MM.1S (cell line): ENCODE measurements at regions not wholly inside any gene's neighbourhood (a gene's known extent, or its start where the extent isn't known, plus 50 kb on each side); places are given as distances from the start of the nearest gene placed in this dataset.
"Not testable (repeated sequence)": the region's sequence is repeated elsewhere in the genome, so short reads cannot be mapped to it uniquely, and the experiment has no call there.

Experiments used
- DNase-seq: peaks from one replicate; pipeline ENCODE4 v3.0.0-alpha.2; 2015
- H2AFZ ChIP-seq: fragments of 300-600 bp; sonication (generic); 2 replicates; pipeline ENCODE4 v1.6.0; 2016; ENCODE audit warnings: antibody characterized with exemption, low read length
- H3F3A ChIP-seq: fragments of 300-600 bp; sonication (generic); 2 replicates; pipeline ENCODE4 v1.6.1; 2016; ENCODE audit warnings: mild to moderate bottlenecking, antibody characterized with exemption, low read length, moderate library complexity, mixed read lengths; ENCODE audit not compliant: insufficient read depth
- H3K27ac ChIP-seq: fragments of 300-600 bp; sonication (generic); 2 replicates; pipeline ENCODE4 v1.5.1; 2016; ENCODE audit warnings: mild to moderate bottlenecking, low read length
- H3K27me3 ChIP-seq: fragments of 300-600 bp; sonication (generic); replicated peaks from 2 replicates; pipeline ENCODE4 v1.6.0; 2016; ENCODE audit warnings: low read length; ENCODE audit not compliant: insufficient read depth
- H3K36me3 ChIP-seq: fragments of 300-600 bp; sonication (generic); replicated peaks from 2 replicates; pipeline ENCODE4 v1.6.1; 2016; ENCODE audit warnings: mild to moderate bottlenecking, low read length, mixed read lengths; ENCODE audit not compliant: insufficient read depth
- H3K4me1 ChIP-seq: fragments of 300-600 bp; sonication (generic); 2 replicates; pipeline ENCODE4 v1.6.1; 2016; ENCODE audit warnings: low read length, mixed read lengths
- H3K4me2 ChIP-seq: fragments of 300-600 bp; sonication (generic); 2 replicates; pipeline ENCODE4 v1.6.0; 2016; ENCODE audit warnings: low read depth, low read length
- H3K4me3 ChIP-seq: fragments of 300-600 bp; sonication (generic); 2 replicates; pipeline ENCODE4 v1.5.1; 2016; ENCODE audit warnings: low read length, mixed read lengths
- H3K79me2 ChIP-seq: fragments of 300-600 bp; sonication (generic); 2 replicates; pipeline ENCODE4 v1.6.1; 2016; ENCODE audit warnings: mixed run types, low read length, mixed read lengths
- H3K9ac ChIP-seq: fragments of 300-600 bp; sonication (generic); 2 replicates; pipeline ENCODE4 v1.6.1; 2016; ENCODE audit warnings: low read length, mixed read lengths
- H3K9me2 ChIP-seq: fragments of 300-600 bp; sonication (generic); replicated peaks from 2 replicates; pipeline ENCODE4 v1.6.1; 2016; ENCODE audit warnings: mild to moderate bottlenecking, low read length, mixed read lengths; ENCODE audit not compliant: insufficient read depth
- H3K9me3 ChIP-seq: fragments of 300-600 bp; sonication (generic); replicated peaks from 2 replicates; pipeline ENCODE4 v1.6.1; 2016; ENCODE audit warnings: mild to moderate bottlenecking, low read length, mixed read lengths; ENCODE audit not compliant: insufficient read depth
- H4K20me1 ChIP-seq: fragments of 300-600 bp; sonication (generic); 2 replicates; pipeline ENCODE4 v1.6.1; 2016; ENCODE audit warnings: mild to moderate bottlenecking, low read length, moderate library complexity, mixed read lengths; ENCODE audit not compliant: insufficient read depth
- CTCF ChIP-seq: fragments of 300-600 bp; sonication (generic); IDR thresholded peaks from 2 replicates; pipeline ENCODE4 v1.5.1; 2016; ENCODE audit warnings: antibody characterized with exemption, low read length, mixed read lengths
- EZH2 ChIP-seq: fragments of 300-600 bp; sonication (generic); optimal IDR thresholded peaks from 2 replicates; pipeline ENCODE3; 2017; ENCODE audit warnings: low read depth, mild to moderate bottlenecking, antibody characterized with exemption, low read length, mixed read lengths
- EZH2phosphoT487 ChIP-seq: fragments of 300-600 bp; sonication (generic); IDR thresholded peaks from 2 replicates; pipeline ENCODE4 v1.6.1; 2018; ENCODE audit warnings: antibody characterized with exemption, low read length

- Histone ChIP-seq H3K4me1 (no peaks in the 10 kb centered on the region), H3K27me3 (no peaks in the 10 kb centered on the region), H3K79me2 (no peaks in the 10 kb centered on the region), H3K4me3 (no peak overlapping the region), H3K9me2 (no peaks in the 10 kb centered on the region), H3F3A (no peaks in the 10 kb centered on the region), H3K9me3 (no peaks in the 10 kb centered on the region), H2AFZ (no peak overlapping the region), H3K9ac (no peak overlapping the region), H3K27ac (no peak overlapping the region), H3K36me3 (no peaks in the 10 kb centered on the region), H4K20me1 (no peaks in the 10 kb centered on the region), H3K4me2 (no peak overlapping the region)
- TF ChIP-seq EZH2phosphoT487 = no peak
- TF ChIP-seq CTCF = no peak
- no peak for TF ChIP-seq EZH2
- no peak for DNase-seq
Observed at GRCh38 chr20:4632876-4633275, 53.4 kb upstream of the PRNP start.

DNA sequence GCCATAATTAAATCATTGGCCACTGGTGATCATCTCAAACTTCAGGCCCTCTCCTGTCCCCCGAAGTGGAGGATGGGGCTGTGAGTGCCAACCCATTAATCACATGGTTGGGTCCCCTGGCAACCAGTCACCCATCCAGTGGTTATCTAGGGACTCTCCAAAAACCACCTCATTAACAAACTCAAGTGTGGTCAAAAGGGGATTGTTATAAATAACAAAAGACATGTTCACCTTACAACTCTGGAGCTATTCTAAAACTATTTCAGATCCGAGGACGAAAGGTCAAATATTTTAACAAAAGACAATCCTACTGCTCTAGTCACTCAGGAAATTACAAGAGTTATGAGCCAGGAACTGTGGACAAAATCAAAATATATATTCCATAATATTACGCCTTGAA is 60.0 kb upstream of the PRNP start:
- no peaks in the 10 kb centered on the region for H3F3A ChIP-seq
- no peak overlapping the region for H3K27ac ChIP-seq
- H3K27me3 ChIP-seq = no peaks in the 10 kb centered on the region
- H3K79me2 ChIP-seq = no peaks in the 10 kb centered on the region
- no peaks in the 10 kb centered on the region for H3K4me1 ChIP-seq
- no peak overlapping the region for H2AFZ ChIP-seq
- no peaks in the 10 kb centered on the region for H3K36me3 ChIP-seq
- DNase-seq = no peak
- no peak overlapping the region for H3K9ac ChIP-seq
- no peak overlapping the region for H3K4me2 ChIP-seq
- no peaks in the 10 kb centered on the region for H4K20me1 ChIP-seq
- H3K4me3 ChIP-seq = no peak overlapping the region
- no peaks in the 10 kb centered on the region for H3K9me2 ChIP-seq
- H3K9me3 ChIP-seq = no peaks in the 10 kb centered on the region
- TF ChIP-seq CTCF (no peak), EZH2phosphoT487 (no peak), EZH2 (no peak)

DNA sequence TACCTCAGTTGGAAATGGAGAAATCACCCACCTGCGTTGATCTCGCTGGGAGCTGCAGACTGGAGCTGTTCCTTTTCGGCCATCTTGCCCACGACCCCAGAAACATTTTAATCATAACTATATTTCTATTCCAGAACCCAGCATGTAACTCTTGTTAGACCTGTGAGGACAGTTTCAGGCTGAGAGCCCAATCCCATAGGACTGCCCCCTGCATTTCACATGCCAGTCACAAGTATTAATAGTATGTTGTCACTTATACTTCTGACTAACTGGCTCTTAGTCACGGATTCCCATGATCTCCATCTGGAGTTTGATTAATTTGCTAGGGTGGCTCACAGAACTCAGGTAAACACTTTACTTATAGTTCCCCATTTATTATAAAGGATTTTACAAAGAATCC is 60.6 kb upstream of the PRNP start:
- no peak for TF ChIP-seq CTCF
- no peak for TF ChIP-seq EZH2phosphoT487
- TF ChIP-seq EZH2 = no peak
- DNase-seq = no peak
- Histone ChIP-seq H3K9me2 (no peaks in the 10 kb centered on the region), H3K27ac (no peak overlapping the region), H3K27me3 (no peaks in the 10 kb centered on the region), H3K36me3 (no peaks in the 10 kb centered on the region), H3K9ac (no peak overlapping the region), H3K79me2 (no peaks in the 10 kb centered on the region), H3K4me1 (no peaks in the 10 kb centered on the region), H2AFZ (no peak overlapping the region), H4K20me1 (no peaks in the 10 kb centered on the region), H3F3A (no peaks in the 10 kb centered on the region), H3K9me3 (no peaks in the 10 kb centered on the region), H3K4me2 (no peak overlapping the region), H3K4me3 (no peak overlapping the region)

- H3K4me1 ChIP-seq, H2AFZ ChIP-seq, H3K9me2 ChIP-seq, H3K36me3 ChIP-seq, H3K27me3 ChIP-seq, H4K20me1 ChIP-seq, H3K9me3 ChIP-seq, H3K4me3 ChIP-seq, H3K4me2 ChIP-seq, DNase-seq, H3K9ac ChIP-seq, H3F3A ChIP-seq, H3K27ac ChIP-seq, H3K79me2 ChIP-seq: not testable (repeated sequence)
Observed at GRCh38 chr20:4624675-4625336, 61.5 kb upstream of the PRNP start.

DNA sequence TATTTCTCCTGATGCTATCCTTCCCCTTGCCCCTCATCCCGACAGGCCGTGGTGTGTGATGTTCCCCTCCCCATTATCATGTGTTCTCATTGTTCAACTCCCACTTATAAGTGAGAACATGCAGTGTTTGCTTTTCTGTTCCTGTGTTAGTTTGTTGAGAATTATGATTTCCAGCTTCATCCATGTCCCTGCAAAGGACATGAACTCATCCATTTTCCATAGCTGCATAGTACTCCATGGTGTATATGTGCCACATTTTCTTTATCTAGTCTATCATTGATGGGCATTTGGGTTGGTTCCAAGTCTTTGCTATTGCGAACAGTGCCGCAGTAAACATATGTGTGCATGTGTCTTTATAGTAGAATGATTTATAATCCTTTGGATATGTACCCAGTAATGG is 67.1 kb upstream of the PRNP start:
- not testable (repeated sequence) for H2AFZ ChIP-seq, H3K27me3 ChIP-seq, H3F3A ChIP-seq, H3K79me2 ChIP-seq, H3K27ac ChIP-seq, H3K9me2 ChIP-seq, H3K9ac ChIP-seq, H3K4me2 ChIP-seq, H3K4me3 ChIP-seq, H3K9me3 ChIP-seq, H4K20me1 ChIP-seq, DNase-seq, H3K36me3 ChIP-seq
- H3K4me1 ChIP-seq = peaks cover 12% of the 10 kb centered on the region
